GM03348 (cell line): ENCODE measurements at regions not wholly inside any gene's neighbourhood (a gene's known extent, or its start where the extent isn't known, plus 50 kb on each side); places are given as distances from the start of the nearest gene placed in this dataset.
"Not testable (repeated sequence)": the region's sequence is repeated elsewhere in the genome, so short reads cannot be mapped to it uniquely, and the experiment has no call there.

Source experiments
- DNase-seq: peaks from one replicate; pipeline ENCODE4 v3.0.0; 2012; ENCODE audit warnings: low spot score

DNA sequence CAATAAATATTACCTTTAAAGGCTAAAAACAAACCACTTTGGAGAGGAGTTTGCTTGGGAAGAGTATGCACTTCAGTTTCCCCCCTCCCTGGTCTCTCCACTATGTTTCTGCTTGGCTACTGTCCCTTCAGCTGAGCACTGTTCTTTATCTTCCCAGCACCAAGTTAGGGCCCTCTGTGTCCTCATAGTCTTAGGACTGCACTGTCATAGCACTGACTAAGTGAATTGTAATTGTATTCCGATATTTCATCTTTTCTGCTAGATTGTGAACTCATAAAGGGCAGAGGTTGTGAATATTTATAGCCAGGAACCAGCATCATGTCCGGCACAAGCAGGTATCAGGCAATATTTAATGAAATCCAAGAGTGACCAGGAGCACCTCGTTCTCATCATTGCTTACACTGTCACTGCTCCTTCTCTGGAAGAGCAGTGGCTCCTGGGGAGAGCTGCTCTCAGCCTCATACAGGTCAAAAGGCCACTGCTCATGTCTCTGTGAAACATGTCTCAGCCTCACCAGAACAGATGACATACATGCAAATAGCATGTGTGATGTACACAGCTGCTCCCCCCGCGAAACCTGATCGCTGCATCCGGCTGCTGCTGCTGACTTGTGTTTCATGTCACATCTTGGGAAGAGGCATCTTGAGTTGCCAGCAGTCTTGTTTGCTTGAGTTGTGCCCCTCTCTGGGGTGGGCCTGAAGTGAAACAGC is 279.7 kb upstream of the MSX2 start:
- no peak for DNase-seq

DNA sequence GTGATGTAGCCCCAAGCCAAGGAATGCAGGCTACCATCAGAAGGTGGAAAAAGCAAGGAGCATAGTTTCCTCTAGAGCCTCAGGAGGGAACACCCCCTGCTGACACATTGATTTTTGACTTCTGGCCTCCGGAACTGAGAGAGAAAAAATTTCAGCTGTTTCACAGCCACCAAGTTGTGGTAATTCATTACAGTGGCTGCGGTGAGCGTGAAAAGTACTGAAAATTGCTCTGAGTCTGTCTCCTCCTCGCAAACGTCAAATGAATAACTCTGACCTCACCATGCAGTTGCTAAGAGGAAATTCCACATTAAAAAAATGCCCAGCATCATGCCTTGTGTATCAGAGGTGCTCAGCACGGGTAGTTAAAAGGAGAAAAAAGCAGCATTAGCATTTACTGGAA is 277.9 kb upstream of the MSX2 start:
- DNase-seq: no peak

DNA sequence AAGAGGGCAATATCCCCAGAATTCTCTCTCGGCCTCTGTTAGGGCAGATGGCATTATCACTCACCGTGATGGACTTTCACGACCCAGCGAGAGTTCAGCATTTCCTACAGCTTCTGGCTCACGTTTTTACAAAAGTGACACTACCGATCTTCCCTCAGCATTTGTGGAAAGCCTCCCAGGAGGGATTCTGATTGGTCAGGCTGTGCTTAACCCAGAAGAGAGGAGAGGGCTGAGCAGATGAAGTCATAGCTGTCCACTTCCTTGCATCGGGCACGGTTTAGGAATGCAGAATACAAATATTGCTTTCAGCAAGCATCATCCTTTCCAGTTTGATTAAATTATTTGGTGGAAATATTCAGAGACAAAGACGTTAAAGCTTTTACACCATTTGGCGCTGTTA is 277.4 kb upstream of the MSX2 start:
- DNase-seq: no peak

DNA sequence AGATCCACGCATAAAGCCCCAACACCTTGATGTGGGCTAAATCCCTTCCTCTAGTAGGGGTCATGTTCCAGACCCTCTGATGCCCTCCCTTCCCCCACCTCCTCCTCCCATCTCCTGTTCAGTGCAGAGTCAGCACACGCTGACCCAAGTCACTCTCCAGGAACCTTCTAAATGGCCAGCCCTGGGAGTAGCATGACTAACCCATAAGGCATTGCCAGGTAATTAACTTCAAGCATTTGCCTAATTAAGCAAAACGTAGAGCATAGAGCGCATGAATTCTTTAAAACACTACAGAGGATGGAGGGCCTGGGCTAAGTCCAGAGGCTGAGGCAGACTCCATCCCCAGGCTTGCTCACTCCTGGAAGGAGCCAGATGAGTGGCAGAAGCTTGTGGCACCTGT is 276.3 kb upstream of the MSX2 start:
- no peak for DNase-seq

DNA sequence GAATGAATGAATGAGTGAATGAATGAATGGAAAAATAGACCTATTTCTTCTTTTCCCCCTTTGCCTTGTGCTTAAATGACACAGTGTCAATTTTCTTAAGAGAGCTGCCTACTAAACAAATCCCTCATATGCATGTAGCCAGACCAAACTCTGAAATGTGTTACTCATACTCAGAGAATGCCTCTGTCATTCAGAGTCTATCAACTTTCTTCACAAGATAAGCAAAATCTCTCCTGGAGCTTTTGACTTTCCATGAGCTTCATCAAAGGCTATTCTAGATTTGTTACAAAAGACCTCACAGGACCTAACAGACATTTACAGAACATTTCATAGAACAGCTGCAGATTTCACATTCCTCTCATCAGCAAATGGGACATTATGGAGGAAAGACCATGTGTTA is 275.7 kb upstream of the MSX2 start:
- no peak for DNase-seq

DNA sequence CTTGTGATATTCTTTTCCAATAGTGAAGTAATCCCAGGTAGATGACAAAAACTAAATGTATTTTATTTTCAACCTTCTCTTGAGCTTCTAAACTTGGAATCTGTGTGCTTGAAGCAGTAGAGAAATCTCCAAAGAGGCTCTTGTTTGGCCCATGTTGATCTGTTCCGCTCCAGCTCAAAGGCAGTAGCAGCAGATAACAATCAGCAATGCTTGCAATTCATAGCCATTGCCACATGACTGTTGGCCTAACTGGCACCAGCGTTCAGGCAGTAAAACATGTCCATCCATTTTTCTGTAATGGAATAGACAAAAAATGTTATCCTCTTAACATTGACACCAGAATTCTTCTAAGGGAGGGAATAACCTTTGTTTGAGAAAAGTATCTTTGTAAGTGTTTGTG is 270.7 kb upstream of the MSX2 start:
- no peak for DNase-seq

DNA sequence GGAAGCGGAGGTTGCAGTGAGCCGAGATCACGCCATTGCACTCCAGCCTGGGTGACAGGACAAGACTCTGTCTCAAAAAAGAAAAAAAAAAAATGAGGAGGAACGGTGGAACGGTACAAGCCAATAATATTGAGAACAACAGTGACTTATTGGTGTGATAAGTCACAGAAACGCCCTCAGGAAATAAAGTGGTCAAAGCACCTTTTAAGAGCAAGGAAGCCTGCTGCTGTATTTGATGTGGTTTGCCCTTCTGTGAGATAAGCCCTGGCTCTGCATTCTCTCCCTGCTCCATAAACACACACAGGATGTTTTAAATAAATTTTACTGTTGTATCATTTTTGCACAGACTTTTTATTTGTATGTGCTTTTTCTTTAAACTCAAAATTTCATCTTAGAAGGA is 269.9 kb upstream of the MSX2 start:
- DNase-seq: no peak

DNA sequence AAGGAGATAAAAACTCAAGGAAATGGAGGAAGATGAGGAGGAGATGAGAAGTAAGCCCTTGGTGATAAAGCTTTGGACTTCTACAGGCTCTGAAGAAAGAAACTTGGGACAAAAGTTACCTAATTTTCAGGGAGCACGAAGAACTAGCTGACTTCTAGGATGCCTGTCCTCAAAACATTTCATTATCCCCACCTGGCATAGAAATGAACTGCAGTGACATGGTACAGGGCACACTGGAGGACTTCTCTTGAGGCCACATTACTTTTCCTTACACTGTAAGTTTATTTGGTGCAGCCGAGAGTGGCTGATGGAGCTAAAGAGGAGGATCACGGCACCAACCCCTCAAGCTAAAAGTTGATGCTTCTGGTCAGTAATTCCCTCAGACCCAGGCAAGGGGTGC is 269.5 kb upstream of the MSX2 start:
- DNase-seq: no peak

DNA sequence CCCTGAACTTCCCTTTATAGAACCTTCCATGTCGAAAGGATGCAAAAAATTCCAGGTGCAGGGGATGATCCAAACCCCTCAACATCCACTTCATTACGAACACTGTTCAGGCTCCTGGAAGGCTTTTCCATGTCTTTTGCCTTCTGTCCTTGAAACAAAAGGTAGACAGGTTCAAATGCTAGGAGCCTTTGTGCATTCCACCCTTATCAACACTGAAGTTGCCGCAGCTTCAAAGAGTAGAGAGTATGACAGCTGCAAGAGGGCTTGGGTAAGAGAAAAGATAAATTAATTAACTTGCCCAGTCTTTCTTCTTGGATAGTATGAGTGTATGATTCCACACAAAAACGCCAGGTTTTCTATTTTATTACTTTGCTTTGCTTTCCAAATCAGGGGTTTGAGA is 269.1 kb upstream of the MSX2 start:
- no peak for DNase-seq

DNA sequence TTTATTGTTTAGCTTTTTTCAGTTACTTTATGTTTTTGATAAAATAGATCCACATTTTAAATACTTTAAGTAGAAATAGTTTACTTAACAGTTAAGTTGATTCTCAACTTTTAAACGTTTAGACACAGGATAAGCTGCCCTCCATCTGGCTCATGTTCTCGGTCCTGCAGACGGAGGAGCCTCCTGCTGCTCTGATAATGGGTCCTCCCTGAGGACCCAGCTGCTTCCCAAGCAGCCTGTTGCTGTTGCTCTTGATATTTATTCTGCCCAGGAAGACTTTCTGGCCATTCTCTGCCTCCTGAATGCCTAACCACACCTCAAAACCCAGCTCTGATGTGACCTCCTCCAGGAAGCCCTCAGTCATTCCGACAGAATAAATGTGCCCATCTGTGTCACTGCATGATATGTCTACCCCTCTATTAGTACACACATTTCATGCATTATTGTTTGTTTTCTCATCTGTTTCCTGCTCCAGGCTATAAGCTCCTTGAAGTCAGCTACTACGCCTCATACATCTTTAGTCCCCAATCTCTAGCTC is 267.2 kb upstream of the MSX2 start:
- DNase-seq: no peak

DNA sequence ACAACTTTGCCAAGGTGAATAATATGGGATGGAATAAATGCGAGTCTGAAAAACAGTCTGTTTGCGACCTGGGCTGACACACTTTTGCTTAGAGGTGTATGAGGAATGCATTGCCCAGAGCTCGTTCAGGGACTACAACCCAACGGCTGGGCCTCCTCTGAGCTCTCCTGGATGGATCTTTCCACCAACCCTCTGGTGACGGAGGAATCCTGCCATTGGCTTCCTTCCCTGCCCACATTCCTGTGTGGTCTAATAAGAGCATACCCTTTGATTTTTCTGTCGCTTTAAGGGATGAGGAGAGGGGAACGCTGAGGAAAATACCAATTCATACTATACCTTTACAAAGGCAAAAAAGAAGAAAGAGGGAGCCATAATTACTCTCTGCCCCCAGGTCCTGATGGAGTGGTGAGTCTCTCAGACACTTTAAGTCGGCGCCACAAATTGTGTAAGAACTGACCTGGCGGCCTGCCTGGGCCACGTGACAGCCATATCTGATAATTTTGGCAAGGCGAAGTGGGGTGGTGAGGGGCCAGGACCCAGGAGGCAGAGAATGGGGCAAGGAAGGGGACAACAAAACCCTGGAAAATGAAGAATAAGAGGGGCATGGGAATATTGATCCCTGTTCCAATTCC is 265.2 kb upstream of the MSX2 start:
- DNase-seq: no peak

DNA sequence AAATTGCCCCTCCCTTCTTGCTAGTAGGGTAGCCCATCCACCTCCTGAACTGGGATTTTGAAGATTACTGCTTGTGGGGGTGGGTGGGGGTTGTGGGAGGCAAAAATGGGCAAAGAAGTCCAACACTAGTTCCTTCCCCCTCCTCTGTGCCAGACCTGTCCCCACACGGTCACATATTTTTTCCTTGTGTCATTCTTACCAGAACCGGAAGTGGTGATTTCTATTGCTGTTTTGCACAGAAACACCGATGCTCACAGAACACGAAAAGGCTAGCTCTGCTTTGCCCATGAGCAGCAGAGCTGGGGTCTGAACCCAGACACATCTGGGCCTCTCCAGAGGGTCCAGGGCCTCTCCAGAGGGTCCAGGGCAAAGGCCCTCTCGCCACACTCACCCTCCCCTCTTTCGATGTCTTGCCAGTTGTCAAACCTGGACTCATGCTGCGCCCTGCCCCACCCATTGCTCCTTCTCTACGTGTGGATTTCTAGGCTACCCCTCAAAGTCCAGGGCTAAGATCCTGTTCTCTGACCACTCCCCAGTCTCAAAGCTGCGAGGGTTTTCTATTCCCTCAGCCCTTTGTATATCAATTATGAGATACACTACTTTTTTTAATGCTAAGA is 264.4 kb upstream of the MSX2 start:
- no peak for DNase-seq

DNA sequence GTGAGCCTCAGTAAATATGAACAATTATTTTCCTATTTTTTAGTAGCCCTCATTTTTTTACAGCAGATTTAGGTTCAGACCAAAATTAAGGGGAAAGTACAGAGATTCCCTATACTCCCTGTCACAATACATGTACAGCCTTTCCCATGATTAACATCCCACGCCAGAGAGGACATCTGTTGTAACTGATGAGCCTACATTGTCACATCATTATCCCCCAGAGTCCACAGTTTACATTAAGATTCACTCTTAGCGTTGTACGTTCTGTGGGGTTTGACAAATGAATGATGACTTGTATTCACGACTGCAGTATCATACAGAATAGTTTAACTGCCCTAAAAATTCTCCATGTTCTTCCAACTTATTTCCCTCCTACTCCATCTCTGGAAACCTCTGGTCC is 262.3 kb upstream of the MSX2 start:
- no peak for DNase-seq

DNA sequence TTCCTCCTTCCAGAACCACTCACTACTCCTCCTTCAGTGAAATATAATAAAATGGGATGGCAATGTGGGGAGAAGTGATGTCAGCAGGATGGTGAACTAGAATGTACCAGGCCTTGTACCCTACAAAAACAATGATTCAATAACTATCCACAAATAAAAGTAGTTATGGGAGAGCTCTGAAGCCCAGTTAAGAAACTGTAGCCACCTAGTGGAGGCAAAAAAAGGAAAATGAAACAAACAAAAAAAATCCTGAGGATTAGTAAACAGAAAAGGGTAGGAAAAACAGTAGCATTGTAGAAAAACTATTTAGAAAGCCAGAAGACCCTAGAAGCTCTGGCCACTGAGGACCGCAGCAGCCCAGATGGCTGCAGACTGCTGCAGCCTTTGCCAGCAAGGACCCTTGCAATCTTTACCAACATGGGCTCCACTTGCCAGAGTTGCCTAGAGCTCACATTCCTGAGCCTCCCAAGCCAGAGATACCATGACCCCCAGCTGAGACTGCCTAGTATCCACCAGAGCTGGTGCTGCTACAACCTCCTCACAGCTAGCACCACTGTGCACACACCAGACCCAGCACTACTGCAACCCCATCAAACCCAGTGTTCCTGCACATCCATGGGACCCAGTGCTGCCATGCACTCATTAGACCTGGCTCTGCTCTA is 259.7 kb upstream of the MSX2 start:
- DNase-seq: no peak

DNA sequence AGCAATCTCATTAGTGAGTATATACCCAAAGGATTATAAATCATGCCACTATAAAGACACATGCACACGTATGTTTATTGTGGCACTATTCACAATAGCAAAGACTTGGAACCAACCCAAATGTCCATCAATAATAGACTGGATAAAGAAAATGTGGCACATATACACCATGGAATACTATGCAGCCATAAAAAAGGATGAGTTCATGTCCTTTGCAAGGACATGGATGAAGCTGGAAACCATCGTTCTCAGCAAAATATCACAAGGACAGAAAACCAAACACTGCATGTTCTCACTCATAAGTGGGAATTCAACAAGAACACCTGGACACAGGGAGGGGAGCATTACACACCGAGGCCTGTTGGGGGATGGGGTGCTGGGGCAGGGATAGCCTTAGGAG is 252.9 kb upstream of the MSX2 start:
- DNase-seq: not testable (repeated sequence)

DNA sequence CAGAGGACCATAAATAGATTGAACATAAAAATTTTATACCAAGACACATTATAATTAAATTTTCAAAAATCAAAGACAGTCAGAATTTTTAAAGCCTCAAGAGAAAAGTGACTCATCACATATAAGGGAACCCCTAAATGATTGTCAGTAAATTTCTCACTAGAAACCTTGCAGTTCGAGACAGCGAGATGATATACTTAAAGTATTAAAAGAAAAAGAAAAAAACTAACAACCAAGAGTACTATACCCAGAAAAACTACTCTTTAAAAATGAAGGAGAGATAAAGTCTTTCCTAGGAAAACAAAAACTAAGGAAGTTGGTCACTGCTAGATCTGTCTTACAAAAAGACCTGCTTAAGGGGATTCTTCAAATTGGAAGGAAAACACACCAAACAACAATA is 251.4 kb upstream of the MSX2 start:
- DNase-seq: no peak

DNA sequence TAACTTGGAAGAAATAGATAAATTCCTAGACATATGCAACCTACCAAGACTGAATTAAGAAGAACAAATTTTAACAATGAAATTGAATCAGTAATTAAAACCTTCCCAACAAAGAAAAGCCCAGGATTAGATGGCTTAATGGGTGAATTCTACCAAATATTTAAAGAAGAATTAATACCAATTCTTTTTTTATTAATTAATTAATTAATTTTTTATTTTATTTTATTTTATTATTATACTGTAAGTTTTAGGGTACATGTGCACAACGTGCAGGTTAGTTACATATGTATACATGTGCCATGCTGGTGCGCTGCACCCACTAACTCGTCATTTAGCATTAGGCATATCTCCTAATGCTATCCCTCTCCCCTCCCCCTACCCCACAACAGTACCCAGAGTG is 248.4 kb upstream of the MSX2 start:
- DNase-seq: not testable (repeated sequence)

DNA sequence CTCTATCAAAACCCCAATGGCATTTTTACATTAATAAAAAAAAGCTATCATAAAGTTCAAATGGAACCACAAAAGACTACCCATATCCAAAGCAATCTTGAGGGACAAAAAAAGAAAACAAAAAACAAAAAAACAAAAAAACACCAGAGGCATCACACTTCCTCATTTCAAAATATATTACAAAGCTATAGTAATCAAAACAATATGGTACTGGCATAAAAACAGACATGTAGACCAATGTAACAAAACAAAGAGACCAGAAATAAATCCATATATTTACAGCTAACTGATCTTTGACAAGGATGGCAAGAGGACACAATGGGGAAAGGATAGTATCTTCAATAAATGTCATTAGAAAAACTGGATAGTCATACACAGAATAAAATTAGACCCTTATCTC is 245.1 kb upstream of the MSX2 start:
- no peak for DNase-seq

DNA sequence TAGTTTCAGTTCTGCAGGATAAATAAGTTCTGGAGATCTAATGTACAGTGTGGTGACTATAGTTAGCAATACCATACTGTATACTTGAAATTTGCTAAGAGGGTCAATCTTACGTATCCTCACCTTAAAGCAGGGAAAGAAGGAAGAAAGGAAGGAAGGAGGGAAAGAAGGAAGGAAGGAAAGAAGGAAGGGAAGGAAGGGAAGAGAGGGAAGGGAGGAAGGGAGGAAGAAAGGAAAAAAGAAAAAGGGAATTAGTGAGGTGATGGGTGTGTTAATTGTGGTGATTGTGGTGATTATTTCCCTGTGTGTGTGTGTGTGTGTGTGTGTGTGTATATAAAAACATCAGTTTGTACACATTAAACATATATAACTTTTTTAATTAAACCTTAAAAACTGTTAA is 242.6 kb upstream of the MSX2 start:
- no peak for DNase-seq

DNA sequence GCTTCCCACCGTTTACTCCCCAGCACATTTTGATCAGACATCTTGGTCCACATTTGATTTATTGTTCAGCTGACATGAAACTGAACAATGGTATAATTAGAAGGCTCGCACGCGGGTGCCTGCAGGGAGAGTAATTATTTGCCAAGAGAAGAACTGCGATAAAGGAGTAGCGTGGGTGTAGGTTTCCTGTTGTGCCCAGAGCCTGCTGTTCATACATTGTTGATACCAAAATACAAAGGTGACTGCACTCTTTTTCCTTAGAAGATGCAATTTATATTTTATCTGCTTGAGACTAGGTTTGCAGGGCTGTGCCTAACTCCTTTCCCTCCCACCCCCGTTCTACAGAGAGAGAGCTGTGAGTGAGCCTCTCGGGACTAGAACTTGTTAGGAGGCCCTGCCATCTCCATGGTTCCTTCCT is 241.8 kb upstream of the MSX2 start:
- no peak for DNase-seq

DNA sequence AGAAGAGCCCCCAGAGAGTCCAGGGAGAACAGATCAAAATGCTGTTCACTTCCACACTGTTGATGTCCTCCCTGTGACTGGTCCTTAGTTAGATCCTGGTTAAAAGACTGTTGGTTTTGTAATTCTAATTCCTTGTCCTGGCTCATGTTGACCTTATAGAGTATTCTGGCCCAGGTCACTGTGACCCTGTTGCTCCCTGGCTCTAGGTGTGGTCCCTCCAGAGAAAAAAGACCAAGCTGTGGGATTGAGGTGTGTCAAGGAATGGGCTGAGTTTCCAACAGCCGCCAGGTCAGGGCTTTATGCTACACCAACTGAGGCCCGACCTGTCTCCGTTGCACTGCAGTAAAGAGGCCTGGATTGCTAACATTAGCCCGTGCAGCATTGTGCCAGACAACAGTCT is 241.0 kb upstream of the MSX2 start:
- DNase-seq: no peak

DNA sequence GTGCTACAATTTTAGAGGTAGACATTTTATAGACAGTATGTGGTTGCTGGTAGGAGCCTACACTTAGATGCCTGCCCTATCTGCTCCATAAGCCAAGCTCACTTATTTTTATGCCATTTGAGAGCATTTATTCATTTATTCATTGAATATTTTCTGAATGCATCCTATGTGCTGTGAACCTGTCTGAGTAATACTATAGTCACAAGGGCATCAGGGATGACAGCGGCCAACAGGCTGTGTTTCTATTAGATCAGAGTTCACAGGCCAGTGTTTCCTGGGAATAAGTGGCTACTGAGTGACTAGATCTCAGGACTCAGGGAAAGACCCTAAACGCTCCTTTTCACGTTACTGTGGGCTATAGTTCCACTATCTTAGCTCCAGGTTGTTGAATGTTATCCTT is 235.2 kb upstream of the MSX2 start:
- no peak for DNase-seq
